ENCODE measurements at regions not wholly inside any gene's neighbourhood (a gene's known extent, or its start where the extent isn't known, plus 50 kb on each side); places are given as distances from the start of the nearest gene placed in this dataset.

GRCh38 chr4:133390198-133390855, 241.2 kb downstream of the PCDH10 start:
- TF ChIP-seq EZH2phosphoT487 (IDR thresholded peaks at IDR 0.05; ENCODE audit: borderline replicate concordance, low read depth): no peak
- no peak for TF ChIP-seq CTCF (IDR thresholded peaks at IDR 0.05)
- TF ChIP-seq SMC3 (IDR thresholded peaks at IDR 0.05; ENCODE audit: low read depth, low read length): no peak
- no peak for TF ChIP-seq NRF1 (IDR thresholded peaks at IDR 0.05; ENCODE audit: low read depth, low read length)
- TF ChIP-seq, protein P1, sequence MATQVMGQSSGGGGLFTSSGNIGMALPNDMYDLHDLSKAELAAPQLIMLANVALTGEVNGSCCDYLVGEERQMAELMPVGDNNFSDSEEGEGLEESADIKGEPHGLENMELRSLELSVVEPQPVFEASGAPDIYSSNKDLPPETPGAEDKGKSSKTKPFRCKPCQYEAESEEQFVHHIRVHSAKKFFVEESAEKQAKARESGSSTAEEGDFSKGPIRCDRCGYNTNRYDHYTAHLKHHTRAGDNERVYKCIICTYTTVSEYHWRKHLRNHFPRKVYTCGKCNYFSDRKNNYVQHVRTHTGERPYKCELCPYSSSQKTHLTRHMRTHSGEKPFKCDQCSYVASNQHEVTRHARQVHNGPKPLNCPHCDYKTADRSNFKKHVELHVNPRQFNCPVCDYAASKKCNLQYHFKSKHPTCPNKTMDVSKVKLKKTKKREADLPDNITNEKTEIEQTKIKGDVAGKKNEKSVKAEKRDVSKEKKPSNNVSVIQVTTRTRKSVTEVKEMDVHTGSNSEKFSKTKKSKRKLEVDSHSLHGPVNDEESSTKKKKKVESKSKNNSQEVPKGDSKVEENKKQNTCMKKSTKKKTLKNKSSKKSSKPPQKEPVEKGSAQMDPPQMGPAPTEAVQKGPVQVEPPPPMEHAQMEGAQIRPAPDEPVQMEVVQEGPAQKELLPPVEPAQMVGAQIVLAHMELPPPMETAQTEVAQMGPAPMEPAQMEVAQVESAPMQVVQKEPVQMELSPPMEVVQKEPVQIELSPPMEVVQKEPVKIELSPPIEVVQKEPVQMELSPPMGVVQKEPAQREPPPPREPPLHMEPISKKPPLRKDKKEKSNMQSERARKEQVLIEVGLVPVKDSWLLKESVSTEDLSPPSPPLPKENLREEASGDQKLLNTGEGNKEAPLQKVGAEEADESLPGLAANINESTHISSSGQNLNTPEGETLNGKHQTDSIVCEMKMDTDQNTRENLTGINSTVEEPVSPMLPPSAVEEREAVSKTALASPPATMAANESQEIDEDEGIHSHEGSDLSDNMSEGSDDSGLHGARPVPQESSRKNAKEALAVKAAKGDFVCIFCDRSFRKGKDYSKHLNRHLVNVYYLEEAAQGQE (IDR thresholded peaks at IDR 0.05; ENCODE audit: low read depth, low read length): no peak
- no peak for TF ChIP-seq JUND (IDR thresholded peaks at IDR 0.05)
- TF ChIP-seq TAF1 (IDR thresholded peaks at IDR 0.05; ENCODE audit: borderline replicate concordance, low read depth, low read length): no peak
- TF ChIP-seq YY1 (IDR thresholded peaks at IDR 0.05; ENCODE audit: low read depth): no peak
- no peak for TF ChIP-seq POLR2AphosphoS5 (IDR thresholded peaks at IDR 0.05; ENCODE audit: low read depth, low read length)
- no peak for TF ChIP-seq RAD21 (IDR thresholded peaks at IDR 0.05; ENCODE audit: low read length)
- TF ChIP-seq FOXM1 (IDR thresholded peaks at IDR 0.05; ENCODE audit: low read depth): no peak
- no peak for TF ChIP-seq MAX (IDR thresholded peaks at IDR 0.05; ENCODE audit: low read depth)
